Mesendoderm (in vitro differentiated cells): ENCODE measurements at regions not wholly inside any gene's neighbourhood (a gene's known extent, or its start where the extent isn't known, plus 50 kb on each side); places are given as distances from the start of the nearest gene placed in this dataset.
A peak's percentile ranks its signal among the peaks of the same experiment; 100 is the strongest.

Experiments used
- DNase-seq: peaks from one replicate; pipeline ENCODE4 v3.0.0; 2013
- H2AK5ac ChIP-seq: 2 replicates; pipeline ENCODE4 v1.6.1; 2013; ENCODE audit warnings: low read length, inconsistent platforms
- H2BK120ac ChIP-seq: 2 replicates; pipeline ENCODE4 v1.6.1; 2013; ENCODE audit warnings: low read depth, mild to moderate bottlenecking, low read length, moderate library complexity, mixed read lengths
- H2BK15ac ChIP-seq: replicated peaks from 2 replicates; pipeline ENCODE4 v1.6.1; 2013; ENCODE audit warnings: low read depth, mild to moderate bottlenecking, moderate library complexity
- H2BK5ac ChIP-seq: 2 replicates; pipeline ENCODE4 v1.6.1; 2013; ENCODE audit warnings: low read length, inconsistent platforms
- H3K18ac ChIP-seq: 2 replicates; pipeline ENCODE4 v1.6.1; 2013; ENCODE audit warnings: mild to moderate bottlenecking, low read length, mixed read lengths
- H3K23ac ChIP-seq: one replicate; pipeline ENCODE4 v1.6.1; 2013; ENCODE audit warnings: low read length
- H3K27ac ChIP-seq: 2 replicates; pipeline ENCODE4 v1.5.1; 2013; ENCODE audit warnings: low read depth, mild to moderate bottlenecking, inconsistent platforms, low read length, moderate library complexity
- H3K27me3 ChIP-seq: 2 replicates; pipeline ENCODE4 v1.6.1; 2013; ENCODE audit warnings: low read length, control low read depth, mild to moderate bottlenecking, inconsistent platforms; ENCODE audit not compliant: insufficient read depth, poor library complexity
- H3K36me3 ChIP-seq: 2 replicates; pipeline ENCODE4 v1.6.1; 2013; ENCODE audit warnings: low read length, inconsistent platforms; ENCODE audit not compliant: control insufficient read depth, insufficient read depth
- H3K4ac ChIP-seq: one replicate; pipeline ENCODE4 v1.6.1; 2013; ENCODE audit warnings: low read depth, mild to moderate bottlenecking, low read length, moderate library complexity
- H3K4me1 ChIP-seq: 2 replicates; pipeline ENCODE4 v1.6.1; 2013; ENCODE audit warnings: low read depth, low read length, inconsistent platforms; ENCODE audit not compliant: control insufficient read depth
- H3K4me2 ChIP-seq: 2 replicates; pipeline ENCODE4 v1.6.1; 2013; ENCODE audit warnings: low read length
- H3K4me3 ChIP-seq: 2 replicates; pipeline ENCODE4 v1.5.1; 2013; ENCODE audit warnings: mild to moderate bottlenecking, low read length
- H3K56ac ChIP-seq: one replicate; pipeline ENCODE4 v1.6.1; 2013; ENCODE audit warnings: low read length
- H3K79me1 ChIP-seq: 2 replicates; pipeline ENCODE4 v1.6.1; 2013; ENCODE audit warnings: low read length, inconsistent platforms
- H3K79me2 ChIP-seq: 2 replicates; pipeline ENCODE4 v1.6.1; 2013; ENCODE audit warnings: mild to moderate bottlenecking, low read length; ENCODE audit not compliant: control insufficient read depth, insufficient read depth
- H3K9ac ChIP-seq: 2 replicates; pipeline ENCODE4 v1.6.1; 2013; ENCODE audit warnings: low read length, inconsistent platforms
- H4K5ac ChIP-seq: one replicate; pipeline ENCODE4 v1.6.1; 2013; ENCODE audit warnings: low read length
- H4K8ac ChIP-seq: one replicate; pipeline ENCODE4 v1.6.1; 2013; ENCODE audit warnings: low read depth, mild to moderate bottlenecking, control low read depth, low read length, moderate library complexity
- WGBS: extraction: QIAGEN DNeasy Blood & Tissue Kit; methylation state at CpG from one replicate; pipeline ENCODE4 v1.1.7; 2013; ENCODE audit warnings: low lambda C conversion rate, missing lambda C conversion rate; ENCODE audit not compliant: insufficient coverage; ENCODE audit errors: extremely low coverage; 5-methylcytosine and 5-hydroxymethylcytosine counted together

- Histone ChIP-seq H2AK5ac (no peak overlapping the region), H2BK120ac (no peak overlapping the region), H3K9ac (no peak overlapping the region), H3K4me2 (no peak overlapping the region), H3K36me3 (no peaks in the 10 kb centered on the region), H3K79me2 (no peaks in the 10 kb centered on the region), H4K5ac (no peak overlapping the region), H3K56ac (no peak overlapping the region), H3K18ac (no peak overlapping the region), H3K27me3 (no peaks in the 10 kb centered on the region), H3K27ac (no peak overlapping the region), H3K23ac (no peak overlapping the region), H2BK5ac (no peak overlapping the region), H3K4me1 (no peaks in the 10 kb centered on the region), H3K4me3 (no peak overlapping the region), H2BK15ac (no peak overlapping the region), H3K4ac (no peak overlapping the region), H4K8ac (no peak overlapping the region), H3K79me1 (no peaks in the 10 kb centered on the region)
- WGBS, result no CpG with 5 or more reads among the region's 24 CpGs
- DNase-seq, result no peak
These were observed 109.7 kb upstream of the IER5L start for GRCh38 chr9:129287619-129288305.

- Histone ChIP-seq H2BK120ac (no peak overlapping the region), H3K4me1 (no peaks in the 10 kb centered on the region), H2BK15ac (no peak overlapping the region), H2BK5ac (no peak overlapping the region), H3K36me3 (no peaks in the 10 kb centered on the region), H3K27me3 (no peaks in the 10 kb centered on the region), H3K4ac (no peak overlapping the region), H3K79me2 (no peaks in the 10 kb centered on the region), H3K18ac (no peak overlapping the region), H4K5ac (no peak overlapping the region), H3K56ac (peak overlapping the region; percentile 32), H4K8ac (no peak overlapping the region), H3K9ac (no peak overlapping the region), H3K23ac (no peak overlapping the region), H2AK5ac (no peak overlapping the region), H3K79me1 (no peaks in the 10 kb centered on the region), H3K27ac (no peak overlapping the region), H3K4me2 (no peak overlapping the region), H3K4me3 (no peak overlapping the region)
- no peak for DNase-seq
- no CpG with 5 or more reads among the region's 23 CpGs for WGBS
These were observed 108.1 kb upstream of the IER5L start for GRCh38 chr9:129285979-129286772.

DNA sequence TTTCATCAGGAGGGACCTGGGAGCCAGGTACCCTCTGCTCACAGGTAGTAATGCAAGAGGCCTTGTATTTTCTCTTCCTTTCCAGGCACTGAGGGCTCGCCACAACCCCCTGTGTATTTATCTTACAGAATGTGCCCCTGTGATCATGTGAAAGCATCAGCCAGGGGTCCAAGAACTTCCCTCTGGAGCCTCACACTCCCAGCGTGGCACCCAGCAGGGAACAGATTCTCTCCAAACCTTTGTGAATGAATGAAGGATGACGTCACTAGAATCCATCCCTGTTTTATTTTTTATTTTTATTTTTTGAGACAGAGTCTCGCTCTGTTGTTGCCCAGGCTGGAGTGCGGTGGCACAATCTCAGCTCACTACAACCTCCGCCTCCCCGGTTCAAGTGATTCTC, 107.3 kb upstream of the IER5L start:
- Histone ChIP-seq H3K4me1 (no peaks in the 10 kb centered on the region), H3K36me3 (no peaks in the 10 kb centered on the region), H2AK5ac (no peak overlapping the region), H3K79me1 (no peaks in the 10 kb centered on the region), H3K27ac (no peak overlapping the region), H3K79me2 (no peaks in the 10 kb centered on the region), H3K4ac (no peak overlapping the region), H3K4me3 (no peak overlapping the region), H2BK15ac (no peak overlapping the region), H2BK120ac (no peak overlapping the region), H4K8ac (no peak overlapping the region), H2BK5ac (no peak overlapping the region), H3K27me3 (no peaks in the 10 kb centered on the region), H4K5ac (no peak overlapping the region), H3K18ac (no peak overlapping the region), H3K9ac (no peak overlapping the region), H3K56ac (no peak overlapping the region), H3K4me2 (no peak overlapping the region), H3K23ac (no peak overlapping the region)
- DNase-seq, result no peak
- no CpG with 5 or more reads among the region's 7 CpGs for WGBS

DNA sequence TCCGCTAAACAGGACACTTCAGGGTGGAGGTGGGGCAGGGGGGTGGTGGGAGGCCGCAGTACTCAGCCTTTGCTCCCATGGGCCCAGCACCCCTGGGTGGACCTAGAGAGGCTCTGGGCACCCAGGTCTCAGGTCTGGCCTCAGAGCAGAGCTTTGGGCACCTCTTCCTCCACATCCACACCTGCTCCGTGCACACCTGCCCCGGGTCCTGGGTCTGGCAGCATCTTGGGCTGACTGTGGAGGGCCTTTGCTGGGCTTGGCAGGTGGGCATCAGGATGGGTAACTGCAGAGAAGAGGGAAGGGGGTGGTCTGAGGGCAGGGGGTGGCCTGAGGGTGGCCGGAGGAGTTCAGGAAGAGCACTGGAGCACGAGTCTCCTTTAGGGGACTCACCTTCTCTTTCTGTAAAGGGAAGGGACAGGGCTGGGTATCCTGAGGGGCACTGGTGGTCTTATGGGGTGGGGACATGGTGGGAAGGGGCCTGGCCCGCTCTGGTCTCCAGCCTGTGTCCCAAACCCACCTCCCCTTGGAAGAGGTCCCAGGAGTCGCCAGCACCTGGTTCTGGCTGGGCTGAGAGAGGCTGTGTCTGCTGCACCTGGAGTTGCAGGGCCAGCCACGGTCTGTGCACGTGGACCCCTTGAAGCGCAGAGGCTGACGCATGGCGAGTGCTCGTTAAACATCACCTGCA, 106.7 kb upstream of the IER5L start:
- no peak overlapping the region for H3K4me3 ChIP-seq
- H3K18ac ChIP-seq, result no peak overlapping the region
- H2BK15ac ChIP-seq, result no peak overlapping the region
- H2BK120ac ChIP-seq, result no peak overlapping the region
- H3K56ac ChIP-seq, result no peak overlapping the region
- no peak overlapping the region for H3K4ac ChIP-seq
- DNase-seq, result no peak
- H3K79me1 ChIP-seq, result no peaks in the 10 kb centered on the region
- WGBS, result no CpG with 5 or more reads among the region's 14 CpGs
- H3K23ac ChIP-seq, result no peak overlapping the region
- H3K4me2 ChIP-seq, result no peak overlapping the region
- H4K8ac ChIP-seq, result no peak overlapping the region
- H3K27ac ChIP-seq, result no peak overlapping the region
- H3K79me2 ChIP-seq, result no peaks in the 10 kb centered on the region
- H2BK5ac ChIP-seq, result no peak overlapping the region
- no peak overlapping the region for H2AK5ac ChIP-seq
- H3K36me3 ChIP-seq, result no peaks in the 10 kb centered on the region
- no peaks in the 10 kb centered on the region for H3K27me3 ChIP-seq
- no peaks in the 10 kb centered on the region for H3K4me1 ChIP-seq
- H3K9ac ChIP-seq, result no peak overlapping the region
- no peak overlapping the region for H4K5ac ChIP-seq

- DNase-seq, result no peak
- no peak overlapping the region for H3K56ac ChIP-seq
These were observed 105.9 kb upstream of the IER5L start for GRCh38 chr9:129283705-129284606.

More at GRCh38 chr9:129283705-129284606, 105.9 kb upstream of the IER5L start:
- H3K36me3 ChIP-seq, result no peaks in the 10 kb centered on the region
- no peak overlapping the region for H3K9ac ChIP-seq
- WGBS, result no CpG with 5 or more reads among the region's 28 CpGs
- no peaks in the 10 kb centered on the region for H3K4me1 ChIP-seq
- no peaks in the 10 kb centered on the region for H3K79me2 ChIP-seq
- H3K79me1 ChIP-seq, result no peaks in the 10 kb centered on the region
- no peak overlapping the region for H3K27ac ChIP-seq
- no peak overlapping the region for H3K4me2 ChIP-seq
- H3K4ac ChIP-seq, result no peak overlapping the region
- no peaks in the 10 kb centered on the region for H3K27me3 ChIP-seq
- H4K8ac ChIP-seq, result no peak overlapping the region
- H2BK15ac ChIP-seq, result no peak overlapping the region
- no peak overlapping the region for H2BK5ac ChIP-seq
- no peak overlapping the region for H3K18ac ChIP-seq
- no peak overlapping the region for H3K23ac ChIP-seq
- H3K4me3 ChIP-seq, result no peak overlapping the region
- no peak overlapping the region for H2BK120ac ChIP-seq
- H4K5ac ChIP-seq, result no peak overlapping the region
- no peak overlapping the region for H2AK5ac ChIP-seq
